ENCODE measurements at regions not wholly inside any gene's neighbourhood (a gene's known extent, or its start where the extent isn't known, plus 50 kb on each side); places are given as distances from the start of the nearest gene placed in this dataset.

GRCh38 chr18:28332071-28332470 lies 155.1 kb upstream of the CDH2 start:
- Histone ChIP-seq H3K9me3 (ENCODE audit: control insufficient read depth, low read depth, low read length) (no peaks in the 10 kb centered on the region), H3K9me1 (ENCODE audit: control insufficient read depth, extremely low read depth, insufficient read depth, low read length) (no peaks in the 10 kb centered on the region), H3K79me2 (ENCODE audit: control insufficient read depth, insufficient read depth, low read length) (no peaks in the 10 kb centered on the region), H2AFZ (ENCODE audit: control insufficient read depth, low read length) (no peak overlapping the region), H3K4me2 (ENCODE audit: control insufficient read depth, extremely low read depth, insufficient read depth, low read depth, low read length) (no peak overlapping the region), H3K4me1 (ENCODE audit: control insufficient read depth, extremely low read depth, insufficient read depth, low read length) (no peaks in the 10 kb centered on the region), H3K27ac (ENCODE audit: control insufficient read depth, insufficient read depth, low read length) (no peak overlapping the region), H3K9ac (ENCODE audit: control insufficient read depth, extremely low read depth, insufficient read depth, low read length) (no peak overlapping the region), H3K4me3 (ENCODE audit: control insufficient read depth in 2 of 3, extremely low read depth in 1 of 3, insufficient read depth in 2 of 3, low read depth in 1 of 3, low read length in 3 of 3) (no peak overlapping the region), H3K27me3 (ENCODE audit: control insufficient read depth, extremely low read depth, insufficient read depth, low read length) (no peaks in the 10 kb centered on the region), H3K36me3 (ENCODE audit: control insufficient read depth in 2 of 2, extremely low read depth in 1 of 2, insufficient read depth in 2 of 2, low read length in 2 of 2) (no peaks in the 10 kb centered on the region), H4K20me1 (ENCODE audit: control insufficient read depth, extremely low read depth, insufficient read depth, low read length) (no peaks in the 10 kb centered on the region)
- dilution Hi-C loops (cut with MboI; ENCODE audit: extremely low pct_ligation_motif_present, low sequenced_read_pairs), result no loop called here
- DNase-seq (ENCODE audit: low read depth, low spot score), result no peak
- no peak for FAIRE-seq
- TF ChIP-seq CTCF (optimal IDR thresholded peaks at IDR 0.05 in 1 of 3, IDR thresholded peaks at IDR 0.05 in 1 of 3, conservative IDR thresholded peaks at IDR 0.05 in 1 of 3; ENCODE audit: extremely low read depth in 1 of 3, insufficient read depth in 2 of 3, low read length in 3 of 3) (no peak), EZH2 (IDR thresholded peaks at IDR 0.05; ENCODE audit: low read length) (no peak)

- H4K20me1 ChIP-seq (ENCODE audit: control insufficient read depth, extremely low read depth, insufficient read depth, low read length), result no peaks in the 10 kb centered on the region
- H2AFZ ChIP-seq (ENCODE audit: control insufficient read depth, low read length), result no peak overlapping the region
- DNase-seq (ENCODE audit: low read depth, low spot score), result no peak
- dilution Hi-C loops (cut with MboI; ENCODE audit: extremely low pct_ligation_motif_present, low sequenced_read_pairs), result no loop called here
- H3K79me2 ChIP-seq (ENCODE audit: control insufficient read depth, insufficient read depth, low read length), result no peaks in the 10 kb centered on the region
- H3K4me2 ChIP-seq (ENCODE audit: control insufficient read depth, extremely low read depth, insufficient read depth, low read depth, low read length), result no peak overlapping the region
- no peaks in the 10 kb centered on the region for H3K4me1 ChIP-seq (ENCODE audit: control insufficient read depth, extremely low read depth, insufficient read depth, low read length)
- no peak overlapping the region for H3K4me3 ChIP-seq (ENCODE audit: control insufficient read depth in 2 of 3, extremely low read depth in 1 of 3, insufficient read depth in 2 of 3, low read depth in 1 of 3, low read length in 3 of 3)
- H3K27ac ChIP-seq (ENCODE audit: control insufficient read depth, insufficient read depth, low read length), result no peak overlapping the region
- TF ChIP-seq EZH2 (IDR thresholded peaks at IDR 0.05; ENCODE audit: low read length), result no peak
- TF ChIP-seq CTCF (optimal IDR thresholded peaks at IDR 0.05 in 1 of 3, IDR thresholded peaks at IDR 0.05 in 1 of 3, conservative IDR thresholded peaks at IDR 0.05 in 1 of 3; ENCODE audit: extremely low read depth in 1 of 3, insufficient read depth in 2 of 3, low read length in 3 of 3), result no peak
- H3K9me1 ChIP-seq (ENCODE audit: control insufficient read depth, extremely low read depth, insufficient read depth, low read length), result no peaks in the 10 kb centered on the region
- H3K27me3 ChIP-seq (ENCODE audit: control insufficient read depth, extremely low read depth, insufficient read depth, low read length), result no peaks in the 10 kb centered on the region
- no peaks in the 10 kb centered on the region for H3K36me3 ChIP-seq (ENCODE audit: control insufficient read depth in 2 of 2, extremely low read depth in 1 of 2, insufficient read depth in 2 of 2, low read length in 2 of 2)
- no peak overlapping the region for H3K9ac ChIP-seq (ENCODE audit: control insufficient read depth, extremely low read depth, insufficient read depth, low read length)
- no peak for FAIRE-seq
- no peaks in the 10 kb centered on the region for H3K9me3 ChIP-seq (ENCODE audit: control insufficient read depth, low read depth, low read length)
Measured at GRCh38 chr18:28331551-28331950, 154.6 kb upstream of the CDH2 start.

Data from keratinocyte (primary cell).